GM12874 (cell line): ENCODE measurements at regions not wholly inside any gene's neighbourhood (a gene's known extent, or its start where the extent isn't known, plus 50 kb on each side); places are given as distances from the start of the nearest gene placed in this dataset.

Experiments
- CTCF ChIP-seq: IDR thresholded peaks from 2 replicates; pipeline ENCODE4 v1.5.1; 2011; ENCODE audit warnings: low read depth, mild to moderate bottlenecking, control low read depth, low read length, moderate library complexity; ENCODE audit not compliant: insufficient read depth

GRCh38 chr5:136579238-136579637 is 213.9 kb upstream of the TRPC7 start:
- TF ChIP-seq CTCF = no peak

- TF ChIP-seq CTCF = no peak
These were observed 198.1 kb upstream of the TRPC7 start for GRCh38 chr5:136563489-136563888.

- no peak for TF ChIP-seq CTCF
These were observed 194.8 kb upstream of the TRPC7 start for GRCh38 chr5:136560126-136560525.

- TF ChIP-seq CTCF = no peak
These were observed 194.3 kb upstream of the TRPC7 start for GRCh38 chr5:136559651-136560050.

GRCh38 chr5:136538534-136538933 is 173.2 kb upstream of the TRPC7 start:
- TF ChIP-seq CTCF = no peak

GRCh38 chr5:136529081-136529480 is 163.7 kb upstream of the TRPC7 start:
- no peak for TF ChIP-seq CTCF

GRCh38 chr5:136528481-136529030 is 163.2 kb upstream of the TRPC7 start:
- no peak for TF ChIP-seq CTCF

GRCh38 chr5:136527311-136527710 is 162.0 kb upstream of the TRPC7 start:
- TF ChIP-seq CTCF = no peak
